ENCODE measurements at regions not wholly inside any gene's neighbourhood (a gene's known extent, or its start where the extent isn't known, plus 50 kb on each side); places are given as distances from the start of the nearest gene placed in this dataset.
A peak's percentile ranks its signal among the peaks of the same experiment; 100 is the strongest.

GRCh38 chr14:87115234-87115633 lies 877.7 kb downstream of the GALC start:
- no peak overlapping the region for H3K4me3 ChIP-seq (ENCODE audit: low read depth, low read length)
- no peak for DNase-seq (ENCODE audit: low read depth)

GRCh38 chr14:87113286-87113685 lies 879.7 kb downstream of the GALC start:
- H3K4me3 ChIP-seq (ENCODE audit: low read depth, low read length): no peak overlapping the region

GRCh38 chr14:87111741-87112140 lies 881.2 kb downstream of the GALC start:
- H3K4me3 ChIP-seq (ENCODE audit: low read depth, low read length): no peak overlapping the region
- DNase-seq (ENCODE audit: low read depth): no peak

More at GRCh38 chr14:87113286-87113685, 879.7 kb downstream of the GALC start:
- DNase-seq (ENCODE audit: low read depth): no peak

- H3K4me3 ChIP-seq (ENCODE audit: low read depth, low read length): no peak overlapping the region
- DNase-seq (ENCODE audit: low read depth): no peak
Observed at GRCh38 chr14:87111126-87111525, 881.9 kb downstream of the GALC start.

GRCh38 chr14:87109271-87109670 lies 883.7 kb downstream of the GALC start:
- H3K4me3 ChIP-seq (ENCODE audit: low read depth, low read length): no peak overlapping the region
- DNase-seq (ENCODE audit: low read depth): no peak

GRCh38 chr14:87108726-87109125 lies 884.3 kb downstream of the GALC start:
- no peak overlapping the region for H3K4me3 ChIP-seq (ENCODE audit: low read depth, low read length)
- DNase-seq (ENCODE audit: low read depth): peak; percentile 30

- no peak overlapping the region for H3K4me3 ChIP-seq (ENCODE audit: low read depth, low read length)
- no peak for DNase-seq (ENCODE audit: low read depth)
Observed at GRCh38 chr14:87102811-87103378, 890.1 kb downstream of the GALC start.

GRCh38 chr14:87097015-87097414 lies 896.0 kb downstream of the GALC start:
- no peak for DNase-seq (ENCODE audit: low read depth)
- H3K4me3 ChIP-seq (ENCODE audit: low read depth, low read length): no peak overlapping the region

- no peak for DNase-seq (ENCODE audit: low read depth)
- H3K4me3 ChIP-seq (ENCODE audit: low read depth, low read length): no peak overlapping the region
Observed at GRCh38 chr14:87094913-87095312, 898.1 kb downstream of the GALC start.

- DNase-seq (ENCODE audit: low read depth): no peak
- H3K4me3 ChIP-seq (ENCODE audit: low read depth, low read length): no peak overlapping the region
Observed at GRCh38 chr14:87088588-87088987, 904.4 kb downstream of the GALC start.

- DNase-seq (ENCODE audit: low read depth): no peak
- H3K4me3 ChIP-seq (ENCODE audit: low read depth, low read length): no peak overlapping the region
Observed at GRCh38 chr14:87087881-87088280, 905.1 kb downstream of the GALC start.

- no peak for DNase-seq (ENCODE audit: low read depth)
Observed at GRCh38 chr14:87084908-87085307, 908.1 kb downstream of the GALC start.

GRCh38 chr14:87082917-87083316 lies 910.1 kb downstream of the GALC start:
- no peak for DNase-seq (ENCODE audit: low read depth)
- no peak overlapping the region for H3K4me3 ChIP-seq (ENCODE audit: low read depth, low read length)

More at GRCh38 chr14:87084908-87085307, 908.1 kb downstream of the GALC start:
- H3K4me3 ChIP-seq (ENCODE audit: low read depth, low read length): no peak overlapping the region

GRCh38 chr14:87081004-87081403 lies 912.0 kb downstream of the GALC start:
- DNase-seq (ENCODE audit: low read depth): no peak
- no peak overlapping the region for H3K4me3 ChIP-seq (ENCODE audit: low read depth, low read length)

- DNase-seq (ENCODE audit: low read depth): no peak
- no peak overlapping the region for H3K4me3 ChIP-seq (ENCODE audit: low read depth, low read length)
Observed at GRCh38 chr14:87080146-87080545, 912.8 kb downstream of the GALC start.

- no peak for DNase-seq (ENCODE audit: low read depth)
- H3K4me3 ChIP-seq (ENCODE audit: low read depth, low read length): no peak overlapping the region
Observed at GRCh38 chr14:87079416-87079815, 913.6 kb downstream of the GALC start.

- DNase-seq (ENCODE audit: low read depth): no peak
- no peak overlapping the region for H3K4me3 ChIP-seq (ENCODE audit: low read depth, low read length)
Observed at GRCh38 chr14:87076922-87077321, 916.1 kb downstream of the GALC start.

- no peak overlapping the region for H3K4me3 ChIP-seq (ENCODE audit: low read depth, low read length)
- DNase-seq (ENCODE audit: low read depth): no peak
Observed at GRCh38 chr14:87076146-87076545, 916.8 kb downstream of the GALC start.

- H3K4me3 ChIP-seq (ENCODE audit: low read depth, low read length): no peak overlapping the region
- no peak for DNase-seq (ENCODE audit: low read depth)
Observed at GRCh38 chr14:87073880-87074570, 919.0 kb downstream of the GALC start.

- no peak overlapping the region for H3K4me3 ChIP-seq (ENCODE audit: low read depth, low read length)
- DNase-seq (ENCODE audit: low read depth): no peak
Observed at GRCh38 chr14:87067591-87067990, 925.4 kb downstream of the GALC start.

GRCh38 chr14:87067061-87067460 lies 925.9 kb downstream of the GALC start:
- no peak overlapping the region for H3K4me3 ChIP-seq (ENCODE audit: low read depth, low read length)
- DNase-seq (ENCODE audit: low read depth): no peak

Data from skeletal muscle cell (primary cell).